ENCODE measurements at regions not wholly inside any gene's neighbourhood (a gene's known extent, or its start where the extent isn't known, plus 50 kb on each side); places are given as distances from the start of the nearest gene placed in this dataset.

DNA sequence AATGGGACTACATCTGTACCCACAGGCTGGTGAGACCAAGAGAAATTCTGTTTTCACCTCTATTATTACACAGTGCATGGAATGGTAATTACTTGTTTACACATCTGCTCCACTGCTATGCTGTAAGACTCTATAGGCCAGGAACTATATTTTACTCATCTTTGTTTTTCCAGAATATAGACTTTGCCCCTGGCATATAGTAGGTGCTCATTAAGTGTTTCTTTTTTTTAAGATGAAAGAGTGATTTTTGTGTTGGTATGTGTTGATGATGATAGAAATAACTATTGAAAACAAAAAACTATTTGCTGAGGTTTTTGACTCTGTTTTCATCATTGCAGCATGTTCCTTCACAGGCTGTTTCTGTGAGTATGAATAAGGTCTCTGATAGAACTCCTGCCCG is 294.7 kb downstream of the CSNK1G3 start:
- Histone ChIP-seq H3K4me3 (replicated peaks in 1 of 3; ENCODE audit: low read depth in 2 of 3, low read length in 3 of 3) (no peak overlapping the region), H3K27me3 (ENCODE audit: control insufficient read depth in 2 of 2, insufficient read depth in 2 of 2, low read length in 2 of 2) (no peaks in the 10 kb centered on the region), H4K20me1 (ENCODE audit: insufficient read depth, low read length) (no peaks in the 10 kb centered on the region), H3K79me2 (ENCODE audit: insufficient read depth, low read length) (no peaks in the 10 kb centered on the region), H3K4me2 (replicated peaks; ENCODE audit: extremely low read depth, low read length, poor library complexity, severe bottlenecking) (no peak overlapping the region), H2AFZ (ENCODE audit: insufficient read depth, low read depth, low read length, poor library complexity, severe bottlenecking) (no peak overlapping the region), H3K9me3 (replicated peaks in 1 of 2; ENCODE audit: control insufficient read depth in 1 of 2, insufficient read depth in 1 of 2, low read length in 2 of 2) (no peaks in the 10 kb centered on the region), H3K27ac (ENCODE audit: low read depth in 1 of 2, low read length in 2 of 2) (no peak overlapping the region), H3K4me1 (ENCODE audit: control insufficient read depth in 1 of 2, insufficient read depth in 2 of 2, low read length in 2 of 2) (no peaks in the 10 kb centered on the region), H3K36me3 (replicated peaks in 1 of 2; ENCODE audit: control insufficient read depth in 1 of 2, insufficient read depth in 2 of 2, low read length in 2 of 2) (no peaks in the 10 kb centered on the region), H3K9ac (ENCODE audit: insufficient read depth, low read length, poor library complexity, severe bottlenecking) (no peak overlapping the region)
- DNase-seq = no peak
- intact Hi-C loops (cut with micrococcal nuclease) = no loop called here
- peaks cover 0 to 2% (median 0%) of the 10 kb centered on the region in 3 donors for H3K27me3 Mint-ChIP-seq (ENCODE audit: low read depth in 3 of 3)
- H3K4me3 Mint-ChIP-seq = no peak overlapping the region
- peaks cover 1% of the 10 kb centered on the region for H3K4me1 Mint-ChIP-seq
- no peaks in the 10 kb centered on the region for H3K36me3 Mint-ChIP-seq
- H3K27ac Mint-ChIP-seq = no peak overlapping the region
- no CpG with 5 or more reads among the region's 1 CpG for WGBS (ENCODE audit: insufficient coverage)
- peaks cover 0 to 2% (median 0%) of the 10 kb centered on the region in 7 donors for H3K9me3 Mint-ChIP-seq
- TF ChIP-seq, protein P1, sequence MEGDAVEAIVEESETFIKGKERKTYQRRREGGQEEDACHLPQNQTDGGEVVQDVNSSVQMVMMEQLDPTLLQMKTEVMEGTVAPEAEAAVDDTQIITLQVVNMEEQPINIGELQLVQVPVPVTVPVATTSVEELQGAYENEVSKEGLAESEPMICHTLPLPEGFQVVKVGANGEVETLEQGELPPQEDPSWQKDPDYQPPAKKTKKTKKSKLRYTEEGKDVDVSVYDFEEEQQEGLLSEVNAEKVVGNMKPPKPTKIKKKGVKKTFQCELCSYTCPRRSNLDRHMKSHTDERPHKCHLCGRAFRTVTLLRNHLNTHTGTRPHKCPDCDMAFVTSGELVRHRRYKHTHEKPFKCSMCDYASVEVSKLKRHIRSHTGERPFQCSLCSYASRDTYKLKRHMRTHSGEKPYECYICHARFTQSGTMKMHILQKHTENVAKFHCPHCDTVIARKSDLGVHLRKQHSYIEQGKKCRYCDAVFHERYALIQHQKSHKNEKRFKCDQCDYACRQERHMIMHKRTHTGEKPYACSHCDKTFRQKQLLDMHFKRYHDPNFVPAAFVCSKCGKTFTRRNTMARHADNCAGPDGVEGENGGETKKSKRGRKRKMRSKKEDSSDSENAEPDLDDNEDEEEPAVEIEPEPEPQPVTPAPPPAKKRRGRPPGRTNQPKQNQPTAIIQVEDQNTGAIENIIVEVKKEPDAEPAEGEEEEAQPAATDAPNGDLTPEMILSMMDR (IDR thresholded peaks at IDR 0.05) = no peak

DNA sequence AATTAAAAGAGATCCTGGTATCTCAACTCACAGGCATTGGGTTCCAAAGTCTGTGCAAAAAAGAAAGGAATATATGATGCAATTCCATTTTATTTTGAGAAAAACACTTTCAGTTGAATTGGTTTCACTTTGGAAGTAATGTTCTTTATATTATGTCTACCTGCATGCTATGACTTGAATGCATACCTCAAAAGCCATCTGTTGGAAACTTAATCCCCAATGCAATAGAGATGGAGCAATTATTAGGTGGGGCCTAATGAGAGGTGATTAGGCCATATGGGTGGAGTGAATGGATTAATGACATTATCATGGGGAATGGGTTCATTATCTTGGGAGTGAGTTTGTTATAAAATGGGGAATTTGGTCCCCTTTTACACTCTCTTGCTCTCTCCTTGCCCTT is 293.3 kb downstream of the CSNK1G3 start:
- Histone ChIP-seq H3K36me3 (replicated peaks in 1 of 2; ENCODE audit: control insufficient read depth in 1 of 2, insufficient read depth in 2 of 2, low read length in 2 of 2) (no peaks in the 10 kb centered on the region), H3K4me3 (replicated peaks in 1 of 3; ENCODE audit: low read depth in 2 of 3, low read length in 3 of 3) (no peak overlapping the region), H3K79me2 (ENCODE audit: insufficient read depth, low read length) (no peaks in the 10 kb centered on the region), H3K4me2 (replicated peaks; ENCODE audit: extremely low read depth, low read length, poor library complexity, severe bottlenecking) (no peak overlapping the region), H3K9me3 (replicated peaks in 1 of 2; ENCODE audit: control insufficient read depth in 1 of 2, insufficient read depth in 1 of 2, low read length in 2 of 2) (no peaks in the 10 kb centered on the region), H4K20me1 (ENCODE audit: insufficient read depth, low read length) (no peaks in the 10 kb centered on the region), H3K27me3 (ENCODE audit: control insufficient read depth in 2 of 2, insufficient read depth in 2 of 2, low read length in 2 of 2) (no peaks in the 10 kb centered on the region), H2AFZ (ENCODE audit: insufficient read depth, low read depth, low read length, poor library complexity, severe bottlenecking) (no peak overlapping the region), H3K9ac (ENCODE audit: insufficient read depth, low read length, poor library complexity, severe bottlenecking) (no peak overlapping the region), H3K27ac (ENCODE audit: low read depth in 1 of 2, low read length in 2 of 2) (no peak overlapping the region), H3K4me1 (ENCODE audit: control insufficient read depth in 1 of 2, insufficient read depth in 2 of 2, low read length in 2 of 2) (no peaks in the 10 kb centered on the region)
- TF ChIP-seq, protein P1 (IDR thresholded peaks at IDR 0.05) = no peak
- DNase-seq = no peak
- peaks cover 0 to 2% (median 0%) of the 10 kb centered on the region in 7 donors for H3K9me3 Mint-ChIP-seq
- peaks cover 0 to 2% (median 0%) of the 10 kb centered on the region in 3 donors for H3K27me3 Mint-ChIP-seq (ENCODE audit: low read depth in 3 of 3)
- peaks cover 1% of the 10 kb centered on the region for H3K4me1 Mint-ChIP-seq
- H3K27ac Mint-ChIP-seq = no peak overlapping the region
- H3K4me3 Mint-ChIP-seq = no peak overlapping the region
- intact Hi-C loops (cut with micrococcal nuclease) = no loop called here
- no peaks in the 10 kb centered on the region for H3K36me3 Mint-ChIP-seq

Data from CD14-positive monocyte (primary cell).